Heart left ventricle (tissue), 16 donors: ENCODE measurements at regions not wholly inside any gene's neighbourhood (a gene's known extent, or its start where the extent isn't known, plus 50 kb on each side); places are given as distances from the start of the nearest gene placed in this dataset.

ENCODE experiments used
- ATAC-seq, 4 donors: fragments of 200-7000 bp; cut with Tn5 transposase; one replicate each; pipeline ENCODE4 v1.9.1; 2020 to 2022; ENCODE audit warnings: moderate library complexity in 4 of 4, mild to moderate bottlenecking in 3 of 4, moderate number of reproducible peaks in 1 of 4
- DNase-seq, 5 donors: peaks; one replicate each; pipeline ENCODE4 v3.0.0-alpha.2; 2020
- H3K27ac ChIP-seq, 12 donors: fragments of 200-600 bp; sonication (generic) in 4 of 12; one replicate each; pipeline versions ENCODE4 v1.5.0 to v1.8.0; 2016 to 2022; ENCODE audit warnings: mild to moderate bottlenecking in 2 of 12
- H3K27me3 ChIP-seq, 9 donors: fragments of 200-600 bp; sonication (generic) in 2 of 9; one replicate each; pipeline versions ENCODE4 v1.5.1 to v1.8.0; 2016 to 2022; ENCODE audit warnings: mild to moderate bottlenecking in 3 of 9
- H3K36me3 ChIP-seq, 9 donors: fragments of 200-600 bp; sonication (generic) in 2 of 9; one replicate each; pipeline versions ENCODE4 v1.5.0 to v1.8.0; 2018 to 2022; ENCODE audit warnings: mild to moderate bottlenecking in 2 of 9
- H3K4me1 ChIP-seq, 12 donors: fragments of 200-600 bp; sonication (generic) in 4 of 12; one replicate each; pipeline versions ENCODE4 v1.5.0 to v1.8.0; 2016 to 2022; ENCODE audit warnings: mild to moderate bottlenecking in 3 of 12
- H3K4me3 ChIP-seq, 12 donors: fragments of 200-600 bp; sonication (generic) in 4 of 12; one replicate each; pipeline versions ENCODE4 v1.5.0 to v1.8.0; 2017 to 2022; ENCODE audit warnings: mild to moderate bottlenecking in 9 of 12, moderate library complexity in 4 of 12
- H3K9me3 ChIP-seq, 12 donors: fragments of 200-600 bp; sonication (generic) in 4 of 12; one replicate each; pipeline versions ENCODE4 v1.5.0 to v1.8.0; 2016 to 2022; ENCODE audit warnings: mild to moderate bottlenecking in 1 of 12
- CTCF ChIP-seq, 12 donors: fragments of 200-600 bp; sonication (generic) in 4 of 12; IDR thresholded peaks; one replicate each; pipeline versions ENCODE4 v1.5.0 to v1.8.0; 2018 to 2022; ENCODE audit warnings: antibody characterized with exemption in 12 of 12, mild to moderate bottlenecking in 5 of 12
- POLR2A ChIP-seq, 2 donors: fragments of 450-650 bp; IDR thresholded peaks; one replicate each; pipeline ENCODE4 v1.6.1; 2017; ENCODE audit warnings: antibody characterized with exemption in 2 of 2, mild to moderate bottlenecking in 2 of 2, moderate library complexity in 2 of 2
- WGBS, 4 donors: extraction: QIAGEN DNeasy Blood & Tissue Kit in 2 of 4; methylation state at CpG; one replicate each; pipeline versions ENCODE4 v1.1.5 to v1.1.7; 2013 to 2018; 5-methylcytosine and 5-hydroxymethylcytosine counted together
- intact Hi-C, 10 donors: fragments of 100-400 bp; cut with DNase I; formaldehyde crosslinking; loops; one replicate each; pipeline versions ENCODE4 v1.11.1 to v1.14.2; 2022
- donor health status: ischemic (EF 13 %, LVEDD 7.1; RV severe dilation, severe dysfunction).
- donor health status: healthy with polysubstance abuse.
- donor health status: DM: no; HTN: yes; CAD: no.
- donor health status: DM: no; HTN: no; CAD: no.
- donor health status: ischemic (EF 25% LVEDD 6.9; RV normal size, moderate dysfunction).
- donor health status: ischemic (EF 25% LVEDD 5.7; RV mildly dilated, moderate dysfunction).
- donor health status: healthy.
- donor health status: DM: yes; HTN: yes; CAD: no.
- donor health status: ischemic (EF 35%, LVEDD 5.7; RV mildly dilated, moderate dysfunction).
- donor health status: nonischemic (EF 11% LVEDD 7.7; RV severe dilation, severe dysfunction).
- donor health status: DM: yes; HTN: yes; CAD: no.
- donor health status: PGD.
- donor health status: ischemic (EF 29% LVEDD 5.4; RV normal size, mild dysfunction).
- donor health status: nonischemic (EF 23%, LVEDD 6.1; RV moderate dilation, normal function).

- TF ChIP-seq CTCF (IDR thresholded peaks at IDR 0.05), result no peak
- intact Hi-C loops, result no loop called here
- H3K27me3 ChIP-seq, result no peaks in the 10 kb centered on the region
- no peak overlapping the region for H3K27ac ChIP-seq
- H3K4me3 ChIP-seq, result no peak overlapping the region
- ATAC-seq (no peak), DNase-seq (no peak)
- peaks cover 0 to 9% (median 1%) of the 10 kb centered on the region in 12 donors for H3K4me1 ChIP-seq
- H3K9me3 ChIP-seq, result no peaks in the 10 kb centered on the region
- no peaks in the 10 kb centered on the region for H3K36me3 ChIP-seq
- 88 to 93% (median 90%) methylated on average over 10 of the region's 10 CpGs for WGBS, 4 donors
These were observed 54.9 kb upstream of the HS6ST1 start for GRCh38 chr2:128373451-128374000.

- DNase-seq (peak in 1 of 5 donors; percentile 56), ATAC-seq (no peak)
- H3K27me3 ChIP-seq, result no peaks in the 10 kb centered on the region
- 93 to 97% (median 95%) methylated on average over 13 to 15 of the region's 15 CpGs for WGBS, 4 donors
- H3K4me1 ChIP-seq, result peaks cover 0 to 15% (median 8%) of the 10 kb centered on the region in 12 donors
- no peak overlapping the region for H3K4me3 ChIP-seq
- peak overlapping the region in 1 of 12 donors; percentile 38 for H3K27ac ChIP-seq
- H3K36me3 ChIP-seq, result no peaks in the 10 kb centered on the region
- TF ChIP-seq CTCF (IDR thresholded peaks at IDR 0.05) (no peak), POLR2A (IDR thresholded peaks at IDR 0.05) (no peak)
- intact Hi-C loops, result no loop called here
- no peaks in the 10 kb centered on the region for H3K9me3 ChIP-seq
These were observed 55.5 kb upstream of the HS6ST1 start for GRCh38 chr2:128374001-128374710.

- no peaks in the 10 kb centered on the region for H3K9me3 ChIP-seq
- TF ChIP-seq CTCF (IDR thresholded peaks at IDR 0.05) (no peak), POLR2A (IDR thresholded peaks at IDR 0.05) (no peak)
- intact Hi-C loops, result no loop called here
- H3K4me1 ChIP-seq, result peaks cover 6 to 19% (median 14%) of the 10 kb centered on the region in 12 donors
- H3K4me3 ChIP-seq, result no peak overlapping the region
- H3K36me3 ChIP-seq, result no peaks in the 10 kb centered on the region
- peak in 1 of 5 donors; percentile 28 for DNase-seq
- no peaks in the 10 kb centered on the region for H3K27me3 ChIP-seq
- 90 to 92% (median 91%) methylated on average over 13 to 19 of the region's 19 CpGs for whole genome bisulfite sequencing, 4 donors
- peak overlapping the region in 1 of 12 donors; percentile 60 for H3K27ac ChIP-seq
- no peak for ATAC-seq
These were observed 56.2 kb upstream of the HS6ST1 start for GRCh38 chr2:128374711-128375413.

GRCh38 chr2:128375454-128375853, 56.8 kb upstream of the HS6ST1 start:
- intact Hi-C loops, result no loop called here
- Histone ChIP-seq H3K27me3 (no peaks in the 10 kb centered on the region), H3K36me3 (no peaks in the 10 kb centered on the region), H3K9me3 (no peaks in the 10 kb centered on the region), H3K4me3 (no peak overlapping the region), H3K4me1 (peaks cover 7 to 25% (median 17%) of the 10 kb centered on the region in 12 donors), H3K27ac (peak overlapping the region in 1 of 12 donors; percentile 60)
- ATAC-seq (no peak), DNase-seq (peak in 1 of 5 donors; percentile 27)
- 81 to 90% (median 88%) methylated on average over 7 of the region's 7 CpGs for WGBS, 4 donors
- TF ChIP-seq POLR2A (IDR thresholded peaks at IDR 0.05), result no peak
